GM18873 (cell line): ENCODE measurements at regions not wholly inside any gene's neighbourhood (a gene's known extent, or its start where the extent isn't known, plus 50 kb on each side); places are given as distances from the start of the nearest gene placed in this dataset.

Source experiments
- ATAC-seq: cut with Tn5 transposase; IDR thresholded peaks from one replicate; pipeline ENCODE4 v1.9.1; 2021; ENCODE audit warnings: mild to moderate bottlenecking, moderate library complexity, moderate number of reproducible peaks; ENCODE audit not compliant: unreplicated experiment, low FRiP score

DNA sequence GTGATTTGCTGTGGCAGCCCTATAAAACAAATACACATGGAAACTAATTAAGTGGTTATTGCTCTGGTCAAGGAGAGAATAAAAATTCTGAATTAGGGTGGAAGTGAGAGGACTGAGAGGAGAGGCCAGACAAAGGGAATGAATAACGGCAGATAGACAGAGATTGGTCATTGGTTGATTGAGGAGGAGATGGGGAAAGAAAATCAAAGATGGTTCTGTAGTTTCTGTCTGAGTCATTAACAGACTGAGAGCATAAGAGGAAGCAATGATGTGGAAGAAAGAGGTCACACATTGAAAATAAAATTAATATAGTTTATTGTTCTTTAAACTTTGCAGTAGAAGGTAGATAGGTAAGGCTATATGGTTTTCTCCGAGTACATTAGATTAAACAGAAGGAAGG lies 469.8 kb downstream of the ACTL7B start:
- ATAC-seq: no peak

DNA sequence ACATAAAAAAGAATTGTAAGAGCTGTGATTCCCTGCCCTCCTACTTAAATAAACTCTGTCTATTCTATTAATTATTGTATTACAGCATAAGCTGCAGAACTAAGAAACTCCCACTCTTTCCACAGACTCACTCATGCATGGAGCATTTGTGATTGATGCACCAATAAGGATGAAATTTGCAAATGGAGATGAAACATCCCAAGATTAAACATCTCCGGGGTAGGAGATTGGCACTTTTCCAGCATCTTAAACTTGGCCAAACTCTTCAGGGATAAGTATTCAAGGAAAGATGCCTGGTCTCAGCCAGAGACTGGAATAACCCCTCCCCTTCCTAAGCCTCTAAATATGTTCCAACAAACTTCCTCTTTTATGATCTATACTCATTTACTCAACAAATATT lies 472.0 kb downstream of the ACTL7B start:
- ATAC-seq: no peak

DNA sequence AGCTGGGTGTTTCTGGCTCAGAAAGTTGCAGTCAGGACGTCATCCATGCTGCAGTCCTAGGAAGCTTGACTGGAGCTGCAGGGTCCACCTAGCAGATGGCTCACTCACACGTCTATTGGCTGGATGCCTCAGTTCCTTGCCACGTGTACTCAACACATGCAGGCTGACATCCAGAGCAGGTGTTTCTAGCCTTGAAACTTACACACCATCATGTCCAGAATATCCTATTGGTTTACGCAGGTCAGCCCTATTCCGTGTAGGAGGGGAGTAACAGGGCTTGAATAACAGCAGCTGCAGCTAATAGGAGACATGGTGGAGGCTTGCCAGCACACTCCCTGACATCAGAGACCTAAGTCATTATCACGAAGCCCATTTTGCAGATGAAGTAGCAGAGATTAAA lies 473.5 kb downstream of the ACTL7B start:
- no peak for ATAC-seq

DNA sequence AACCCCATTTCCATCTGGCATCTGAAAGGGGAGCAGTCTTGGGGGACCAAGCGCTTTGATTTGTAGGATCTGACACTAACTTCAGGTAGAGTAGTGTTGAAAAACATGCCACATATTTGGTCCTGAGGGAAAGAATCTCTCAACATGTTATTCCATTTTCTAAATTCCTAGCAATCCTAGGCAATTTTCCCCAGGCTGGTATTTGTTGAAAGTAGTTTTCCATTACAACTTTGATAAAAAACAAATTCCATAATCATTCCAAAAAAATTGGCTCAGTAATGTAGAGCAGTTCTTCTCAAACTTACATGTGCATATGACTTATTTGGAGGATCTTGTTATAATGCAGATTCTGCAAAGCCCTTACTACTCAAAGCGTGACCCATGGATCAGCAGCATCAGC lies 477.9 kb downstream of the ACTL7B start:
- ATAC-seq: no peak

DNA sequence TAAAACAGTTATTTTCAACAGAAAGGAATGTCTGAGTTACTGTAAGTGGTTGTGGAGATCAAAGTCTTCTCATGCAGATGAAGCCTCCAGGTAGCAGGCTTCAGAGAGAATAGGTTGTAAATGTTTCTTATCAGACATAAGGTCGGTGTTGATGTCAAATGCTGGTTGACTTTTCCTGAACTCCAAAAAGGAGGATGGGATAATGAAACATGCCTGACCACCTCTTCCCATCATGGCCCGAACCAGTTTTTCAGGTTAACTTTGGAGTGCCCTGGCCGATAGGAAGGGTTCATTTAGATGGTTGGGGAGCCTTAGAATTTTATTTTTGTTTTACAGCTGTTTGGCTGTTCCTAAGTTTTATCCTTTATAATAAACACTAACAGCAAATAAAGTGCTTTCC lies 478.4 kb downstream of the ACTL7B start:
- ATAC-seq: no peak

DNA sequence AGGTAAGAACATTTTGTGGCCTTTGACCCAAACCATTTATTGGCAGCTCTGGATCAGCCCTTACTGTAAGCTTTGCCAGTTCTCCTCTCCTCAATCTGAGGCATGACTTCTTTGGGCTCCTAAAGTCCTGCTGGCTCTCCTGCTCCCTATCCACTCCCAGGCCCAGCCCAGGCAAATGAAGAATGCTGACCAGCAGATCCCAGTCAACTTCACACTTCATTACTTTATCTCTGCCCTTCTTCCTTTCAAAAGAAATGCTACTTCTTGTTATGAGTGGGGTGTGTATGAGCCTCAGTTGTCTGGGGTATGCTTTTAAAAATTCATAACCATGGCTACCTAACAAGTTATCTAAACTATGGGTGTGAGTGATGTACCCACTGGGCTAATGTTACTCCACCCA lies 479.6 kb downstream of the ACTL7B start:
- ATAC-seq: no peak

DNA sequence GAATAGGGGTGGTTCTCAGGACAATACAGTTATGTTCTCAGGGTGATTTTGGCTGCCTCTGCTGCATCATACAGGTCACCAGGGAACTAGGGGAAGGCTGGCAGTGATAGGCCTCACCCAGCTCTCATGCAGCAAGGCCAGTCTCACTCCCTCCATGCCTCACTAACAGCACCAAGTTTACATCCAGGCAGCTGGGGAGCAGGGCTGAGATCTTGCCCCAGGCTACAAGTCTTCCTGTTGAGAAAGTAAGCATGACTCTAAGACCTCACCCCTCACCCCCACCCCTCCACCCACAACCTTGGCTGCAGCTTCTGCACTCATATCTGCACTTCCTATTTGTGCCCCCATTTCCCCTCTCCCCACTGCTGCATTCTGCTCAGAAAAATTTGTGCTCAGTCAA lies 481.2 kb downstream of the ACTL7B start:
- no peak for ATAC-seq

DNA sequence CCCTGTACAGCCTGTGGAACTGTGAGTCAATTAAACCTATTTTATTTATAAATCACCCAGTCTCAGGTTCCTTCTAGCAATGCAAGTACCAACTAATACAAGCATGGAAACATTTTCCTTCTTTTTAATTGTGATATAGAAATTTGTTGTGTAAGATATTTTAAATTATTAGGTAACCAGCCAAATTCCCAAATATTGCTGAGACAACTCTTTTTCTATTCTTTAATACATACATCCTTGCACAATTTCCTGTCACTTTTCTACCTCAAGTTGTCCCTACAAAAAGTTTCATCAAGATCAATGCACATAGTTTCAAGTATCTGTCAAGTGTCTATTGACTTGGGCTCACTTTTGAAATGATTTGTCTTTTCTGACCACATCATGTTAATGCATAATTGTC lies 488.6 kb downstream of the ACTL7B start:
- ATAC-seq: no peak

DNA sequence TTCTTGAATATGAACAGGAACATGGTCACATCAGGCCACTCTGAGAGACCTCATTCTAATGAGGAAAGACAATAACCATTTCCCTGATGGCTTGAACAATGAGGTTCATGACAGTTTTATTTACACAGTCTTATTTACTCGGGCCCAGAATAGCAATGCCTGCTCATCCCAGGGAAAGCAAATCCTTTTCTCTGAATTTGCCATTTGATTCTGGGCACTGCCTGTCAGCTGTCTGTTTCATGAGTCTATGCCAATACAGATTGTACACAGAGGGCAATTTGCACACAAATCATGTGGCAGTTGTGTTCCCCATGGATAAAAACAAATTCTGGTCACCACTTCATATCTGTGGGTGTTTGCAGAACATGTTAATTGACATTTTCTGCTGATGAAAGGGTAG lies 492.5 kb downstream of the ACTL7B start:
- ATAC-seq: no peak

DNA sequence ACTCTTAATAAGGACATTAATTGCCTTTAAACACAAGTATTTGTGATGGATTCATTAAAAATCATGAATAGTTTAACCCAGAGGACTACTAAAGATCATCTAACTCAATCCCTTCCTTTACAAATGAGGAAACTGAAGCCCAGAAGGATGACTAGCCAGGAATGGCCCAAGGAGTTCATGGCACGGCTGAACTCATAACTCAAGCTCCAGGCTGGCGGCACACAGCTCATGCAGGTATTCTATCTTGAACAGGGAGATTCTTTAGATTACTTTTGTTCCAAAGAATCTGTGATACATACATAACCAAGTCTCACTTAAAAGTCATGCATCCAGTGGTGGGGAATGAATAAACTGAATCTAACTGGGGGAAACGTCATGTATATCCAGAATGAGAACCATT lies 495.5 kb downstream of the ACTL7B start:
- ATAC-seq: no peak

DNA sequence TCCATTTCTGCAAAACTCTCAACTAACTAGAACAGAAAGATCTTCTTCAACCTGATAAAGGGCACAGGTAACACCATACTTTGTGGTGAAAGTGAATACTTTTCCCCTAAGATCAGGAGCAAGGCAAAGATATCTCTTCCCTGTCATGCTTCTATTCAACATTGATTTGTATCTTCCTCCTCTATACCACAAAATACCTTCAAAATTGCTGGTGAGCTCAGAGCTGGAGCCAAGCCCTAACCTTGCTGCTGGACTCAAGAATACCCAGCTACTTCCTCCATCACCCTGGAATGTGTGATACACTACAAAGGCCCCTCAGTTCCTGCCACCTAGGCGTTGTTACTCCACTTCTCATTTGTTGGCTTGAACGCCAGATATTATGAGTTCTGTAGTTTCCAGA lies 499.0 kb downstream of the ACTL7B start:
- no peak for ATAC-seq

DNA sequence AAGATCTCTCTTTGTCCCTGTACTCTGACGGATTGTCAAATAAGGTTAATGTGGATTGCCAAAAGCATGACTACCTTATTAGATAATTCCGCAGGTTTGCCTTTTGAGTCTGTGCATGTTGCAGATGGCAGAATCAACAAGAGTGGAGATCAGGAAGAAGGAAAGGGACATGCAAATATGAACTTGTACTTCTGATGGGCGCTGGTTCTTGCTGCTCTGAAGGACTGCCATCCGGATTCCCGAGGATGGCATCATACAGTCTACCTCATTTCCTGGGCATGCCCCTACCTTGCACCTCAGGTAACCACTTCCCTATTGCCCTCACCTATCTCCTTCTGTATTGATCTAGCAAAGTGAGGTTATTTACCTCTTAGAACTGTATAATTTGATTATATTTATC lies 504.2 kb downstream of the ACTL7B start:
- ATAC-seq: no peak

DNA sequence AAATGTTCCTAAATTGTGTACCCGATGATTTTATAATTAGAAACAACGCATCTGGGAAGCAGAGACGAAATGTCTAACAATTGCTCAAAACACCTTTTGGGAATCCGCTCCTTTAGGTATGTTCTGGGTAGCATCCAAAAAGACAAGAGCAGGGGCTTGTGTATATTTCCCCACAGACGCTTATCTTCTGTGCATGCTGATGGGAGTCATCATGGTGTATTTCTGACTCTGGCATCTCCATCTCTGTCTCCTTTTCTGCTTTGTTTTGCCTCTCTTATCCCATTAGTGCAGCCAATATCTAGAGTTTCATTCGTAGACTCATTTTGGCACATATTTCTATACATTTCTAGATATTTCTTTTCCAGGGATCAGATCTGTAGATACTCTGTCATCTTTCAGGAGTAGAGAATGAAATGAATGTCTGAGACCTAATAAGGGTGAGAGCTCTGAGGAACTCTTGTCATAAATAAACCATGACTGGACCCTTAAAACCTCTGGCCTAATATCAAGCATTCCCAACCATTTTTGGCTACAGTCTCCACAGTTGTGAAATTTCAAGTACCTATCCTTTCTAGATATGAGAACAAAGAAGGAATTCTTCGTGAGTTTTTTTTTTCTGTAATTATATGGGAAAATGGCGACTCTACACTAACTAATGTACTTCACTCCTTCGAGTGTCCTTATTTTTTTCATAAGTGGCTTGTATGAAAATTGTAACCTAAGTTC lies 508.2 kb downstream of the ACTL7B start:
- ATAC-seq: no peak

DNA sequence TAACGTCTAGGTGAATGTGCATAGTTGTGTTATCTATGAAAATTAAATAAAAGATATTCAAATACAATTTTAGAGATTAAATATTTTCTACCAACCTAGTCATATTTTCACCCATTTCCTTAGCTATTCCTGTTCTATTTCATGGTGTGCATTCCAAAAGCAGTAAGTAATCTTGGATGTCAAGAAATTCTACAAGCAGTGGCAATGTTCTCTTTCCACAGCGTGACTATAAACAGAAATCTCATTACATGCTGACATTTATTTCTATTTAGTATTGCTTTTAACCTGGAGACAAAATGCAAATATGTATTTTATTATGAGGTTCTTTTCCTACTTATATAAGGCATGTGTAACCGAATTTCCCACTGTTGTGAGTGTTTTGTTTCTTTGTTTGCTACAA lies 510.0 kb downstream of the ACTL7B start:
- ATAC-seq: no peak

DNA sequence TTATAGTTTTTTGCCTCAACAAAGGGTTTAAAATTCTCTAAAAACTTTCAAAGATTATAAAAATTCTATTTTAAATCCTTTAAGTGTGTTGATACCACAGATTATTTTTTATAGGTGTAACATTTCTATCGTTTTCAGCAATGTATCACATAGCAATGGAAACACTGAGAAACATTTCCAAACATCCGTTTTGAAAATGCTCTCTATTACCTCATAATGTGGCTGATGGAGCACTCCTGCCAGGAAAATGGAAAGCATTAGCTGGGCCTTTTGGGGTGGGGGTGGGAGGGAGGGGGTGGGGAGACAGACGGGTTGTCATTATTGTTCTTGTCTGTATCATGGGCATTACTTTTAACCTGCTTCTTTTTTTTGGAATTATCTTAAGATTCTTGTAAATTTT lies 516.5 kb downstream of the ACTL7B start:
- ATAC-seq: no peak

DNA sequence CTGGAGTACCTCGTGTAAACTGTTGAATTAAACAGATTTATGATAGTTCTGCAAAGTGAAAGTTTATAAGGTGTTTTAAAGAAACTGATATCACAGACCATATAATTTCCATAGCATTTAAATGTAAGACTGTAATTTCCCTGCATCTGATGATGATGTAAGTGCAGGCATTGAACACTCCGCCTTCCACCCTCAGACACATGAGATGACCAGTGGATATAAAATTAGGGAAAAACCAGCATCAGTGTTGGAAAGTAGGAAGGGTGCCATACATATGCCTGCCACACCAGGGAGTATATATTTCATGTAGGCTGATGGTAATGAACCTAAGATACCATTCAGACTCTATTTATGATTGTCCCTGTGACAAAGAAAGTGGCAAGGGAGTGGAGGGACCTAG lies 519.2 kb downstream of the ACTL7B start:
- no peak for ATAC-seq

DNA sequence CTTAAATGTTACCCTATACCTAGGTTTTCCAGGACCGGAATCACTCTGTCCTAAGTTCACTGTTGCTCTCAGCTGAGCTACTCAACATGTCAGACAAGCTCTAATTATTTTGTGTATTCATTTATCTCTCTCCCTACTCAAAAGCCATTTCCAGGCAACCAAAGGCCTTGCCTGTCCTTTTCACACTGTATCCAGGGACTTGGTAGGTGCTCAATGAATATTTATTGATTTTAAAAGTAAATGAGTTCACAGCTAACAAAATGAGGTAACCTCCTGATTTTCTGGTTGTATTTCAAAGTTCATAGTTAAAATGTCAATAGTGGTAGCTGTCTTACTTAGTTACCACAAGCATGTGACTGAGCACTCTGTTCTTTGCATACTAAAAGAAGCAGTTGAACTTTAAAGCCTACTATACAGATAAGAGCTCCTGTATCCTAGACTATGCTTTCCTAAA lies 522.2 kb downstream of the ACTL7B start:
- ATAC-seq: no peak

DNA sequence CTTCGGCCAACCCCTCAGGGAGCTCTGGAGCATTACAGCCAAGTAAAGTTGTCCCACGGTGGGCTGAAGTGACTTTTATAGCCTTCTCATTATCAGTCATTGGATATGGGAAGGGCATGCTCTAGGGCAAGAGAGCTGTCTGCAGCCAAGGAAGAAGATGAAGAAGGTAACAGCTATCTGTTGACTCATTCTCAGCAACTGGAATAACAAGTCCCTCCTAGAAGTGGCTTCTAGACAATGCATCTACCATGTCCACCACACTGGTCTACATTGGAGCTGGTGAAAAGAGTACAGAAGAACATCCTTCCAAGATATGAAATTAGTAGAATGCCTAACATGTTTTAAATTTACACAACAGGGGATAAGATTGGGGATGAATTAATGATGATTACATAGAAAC lies 524.2 kb downstream of the ACTL7B start:
- ATAC-seq: no peak

DNA sequence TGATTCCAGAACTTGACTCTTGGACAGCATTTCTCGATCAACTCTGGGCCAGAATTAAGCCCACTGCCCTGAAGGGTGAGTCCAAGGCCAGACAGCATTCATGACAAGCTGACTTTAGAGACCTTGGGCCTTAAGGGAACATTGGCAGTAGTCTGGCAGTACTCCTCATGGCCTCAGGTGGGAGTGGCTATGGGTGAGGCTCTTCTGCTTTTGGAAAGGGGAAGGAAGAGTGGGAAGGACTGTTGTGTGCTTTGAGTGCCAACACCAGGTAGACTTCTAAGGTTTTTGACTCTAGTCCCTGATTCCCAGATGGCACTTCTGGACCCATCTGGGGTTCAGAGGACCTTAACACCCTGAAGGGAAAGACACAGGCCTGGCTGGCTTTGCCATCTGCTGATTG lies 530.4 kb downstream of the ACTL7B start:
- ATAC-seq: no peak

DNA sequence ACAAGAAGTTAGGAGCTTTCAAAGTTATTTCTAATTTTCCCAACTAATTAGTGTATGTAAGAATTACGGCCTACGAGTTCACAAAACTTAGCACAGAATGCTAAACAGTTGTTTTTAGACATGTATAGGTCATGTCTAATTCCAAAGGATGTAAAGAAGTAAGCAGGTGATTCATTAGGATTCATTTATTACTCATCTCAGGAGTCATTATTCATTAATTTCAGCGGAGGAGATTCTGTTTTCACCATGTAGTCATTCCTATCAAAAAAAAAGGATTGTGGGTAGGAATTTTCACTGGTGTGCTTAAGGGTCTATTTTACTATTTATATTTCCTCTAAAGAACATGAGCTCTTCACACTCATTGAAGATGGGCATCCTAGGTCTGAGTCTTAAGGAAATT lies 532.2 kb downstream of the ACTL7B start:
- ATAC-seq: no peak

DNA sequence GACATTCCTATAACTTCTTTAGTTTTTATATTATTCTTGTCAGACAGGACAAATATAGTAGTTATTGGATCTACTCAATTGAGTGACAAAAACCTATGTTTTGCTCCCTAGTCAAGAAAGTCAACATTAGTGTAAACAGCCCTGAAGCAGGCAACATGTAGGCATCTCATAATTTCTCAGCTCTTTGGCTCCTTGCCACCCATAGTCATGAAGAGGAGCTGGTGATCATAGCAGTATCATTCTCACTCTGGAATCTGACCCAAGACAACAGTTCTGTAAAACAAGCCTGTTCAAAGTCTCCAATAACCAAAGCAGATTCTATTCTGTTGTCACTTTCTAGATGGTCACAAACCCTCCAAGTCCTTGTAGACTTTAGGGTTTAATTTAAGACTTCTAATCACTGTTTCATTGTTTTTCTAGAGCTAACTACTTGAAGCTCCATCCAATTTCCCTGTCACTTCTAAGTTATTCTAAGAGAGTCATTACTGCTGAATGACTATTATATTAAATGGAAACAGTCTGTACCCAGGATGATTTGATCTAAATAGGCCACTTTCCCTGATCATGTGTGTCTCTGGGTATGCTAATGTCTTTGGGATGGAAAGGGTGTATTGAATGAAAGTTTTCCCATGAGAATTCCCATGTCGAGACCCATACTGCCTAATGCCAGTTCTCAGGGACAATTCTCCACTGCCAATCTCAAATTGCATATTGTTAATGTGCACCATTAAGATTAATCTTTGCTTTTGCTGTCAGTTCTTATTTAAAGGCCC lies 533.3 kb downstream of the ACTL7B start:
- no peak for ATAC-seq

DNA sequence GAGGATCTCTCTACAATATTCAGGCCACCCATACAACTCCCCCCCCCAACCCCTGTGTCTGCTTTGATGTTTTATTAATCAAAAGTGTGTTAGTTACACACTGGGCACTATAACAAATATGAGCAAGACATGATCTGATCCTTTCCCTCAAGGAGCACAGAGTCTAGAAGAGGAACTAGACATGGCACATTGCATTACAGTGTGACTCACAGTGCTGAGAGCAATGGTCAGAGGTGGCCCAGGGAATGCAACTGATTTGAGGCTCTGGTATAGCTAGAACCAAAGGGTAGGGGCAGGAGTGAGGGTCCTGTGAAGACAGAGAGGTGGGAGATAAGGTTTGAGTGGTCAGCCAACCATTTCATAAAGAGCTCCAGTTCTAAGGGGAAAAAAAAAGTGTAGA lies 539.2 kb downstream of the ACTL7B start:
- no peak for ATAC-seq
